ENCODE measurements at regions not wholly inside any gene's neighbourhood (a gene's known extent, or its start where the extent isn't known, plus 50 kb on each side); places are given as distances from the start of the nearest gene placed in this dataset.
A peak's percentile ranks its signal among the peaks of the same experiment; 100 is the strongest.

GRCh38 chrX:149275836-149276235 is 229.3 kb downstream of the IDS start:
- TF ChIP-seq CTCF (IDR thresholded peaks at IDR 0.05; ENCODE audit: low read depth, low read length, missing control alignments) = no peak
- in situ Hi-C loops (cut with HindIII; ENCODE audit: low pct_ligation_motif_present, low sequenced_read_pairs) = no loop called here
- H3K27me3 ChIP-seq (replicated peaks) = no peaks in the 10 kb centered on the region
- DNase-seq = no peak
- H3K27ac ChIP-seq = no peak overlapping the region
- no peaks in the 10 kb centered on the region for H3K36me3 ChIP-seq (replicated peaks)
- no peak overlapping the region for H3K4me3 ChIP-seq (ENCODE audit: low read depth, low read length)

GRCh38 chrX:149274516-149275105 is 230.5 kb downstream of the IDS start:
- no peak overlapping the region for H3K27ac ChIP-seq
- H3K4me3 ChIP-seq (ENCODE audit: low read depth, low read length) = no peak overlapping the region
- no peak for TF ChIP-seq CTCF (IDR thresholded peaks at IDR 0.05; ENCODE audit: low read depth, low read length, missing control alignments)
- peak; percentile 24 for DNase-seq
- no peaks in the 10 kb centered on the region for H3K36me3 ChIP-seq (replicated peaks)
- in situ Hi-C loops (cut with HindIII; ENCODE audit: low pct_ligation_motif_present, low sequenced_read_pairs) = no loop called here
- H3K27me3 ChIP-seq (replicated peaks) = no peaks in the 10 kb centered on the region

- no peak for DNase-seq
- TF ChIP-seq CTCF (IDR thresholded peaks at IDR 0.05; ENCODE audit: low read depth, low read length, missing control alignments) = no peak
- Histone ChIP-seq H3K36me3 (replicated peaks) (no peaks in the 10 kb centered on the region), H3K4me3 (ENCODE audit: low read depth, low read length) (no peak overlapping the region), H3K27me3 (replicated peaks) (no peaks in the 10 kb centered on the region), H3K27ac (no peak overlapping the region)
- in situ Hi-C loops (cut with HindIII; ENCODE audit: low pct_ligation_motif_present, low sequenced_read_pairs) = no loop called here
These were observed 232.2 kb downstream of the IDS start for GRCh38 chrX:149272690-149273463.

GRCh38 chrX:149267878-149268813 is 237.0 kb downstream of the IDS start:
- in situ Hi-C loops (cut with HindIII; ENCODE audit: low pct_ligation_motif_present, low sequenced_read_pairs) = no loop called here
- no peak for TF ChIP-seq CTCF (IDR thresholded peaks at IDR 0.05; ENCODE audit: low read depth, low read length, missing control alignments)
- DNase-seq = no peak
- Histone ChIP-seq H3K27me3 (replicated peaks) (no peaks in the 10 kb centered on the region), H3K27ac (no peak overlapping the region), H3K36me3 (replicated peaks) (no peaks in the 10 kb centered on the region), H3K4me3 (ENCODE audit: low read depth, low read length) (no peak overlapping the region)

GRCh38 chrX:149262086-149262485 is 243.0 kb downstream of the IDS start:
- in situ Hi-C loops (cut with HindIII; ENCODE audit: low pct_ligation_motif_present, low sequenced_read_pairs) = no loop called here
- Histone ChIP-seq H3K27me3 (replicated peaks) (no peaks in the 10 kb centered on the region), H3K4me3 (ENCODE audit: low read depth, low read length) (no peak overlapping the region), H3K27ac (no peak overlapping the region), H3K36me3 (replicated peaks) (no peaks in the 10 kb centered on the region)
- no peak for TF ChIP-seq CTCF (IDR thresholded peaks at IDR 0.05; ENCODE audit: low read depth, low read length, missing control alignments)
- no peak for DNase-seq
